Body of pancreas (tissue), 4 donors: ENCODE measurements at regions not wholly inside any gene's neighbourhood (a gene's known extent, or its start where the extent isn't known, plus 50 kb on each side); places are given as distances from the start of the nearest gene placed in this dataset.
"Not testable (repeated sequence)": the region's sequence is repeated elsewhere in the genome, so short reads cannot be mapped to it uniquely, and the experiment has no call there.

Experiments
- POLR2A ChIP-seq, 3 donors: fragments of 450-650 bp; IDR thresholded peaks; one replicate each; pipeline ENCODE4 v1.6.1; 2016; ENCODE audit warnings: antibody characterized with exemption in 3 of 3, mild to moderate bottlenecking in 2 of 3
- TF ChIP-seq, protein P1 (sequence below), 7 experiments: fragments of 450-650 bp in 4 of 7; fragments of 200-600 bp in 3 of 7; sonication (generic) in 3 of 7; IDR thresholded peaks; one replicate each; pipeline ENCODE4 v1.5.1; 2016 to 2019; ENCODE audit warnings: antibody characterized with exemption in 7 of 7

DNA sequence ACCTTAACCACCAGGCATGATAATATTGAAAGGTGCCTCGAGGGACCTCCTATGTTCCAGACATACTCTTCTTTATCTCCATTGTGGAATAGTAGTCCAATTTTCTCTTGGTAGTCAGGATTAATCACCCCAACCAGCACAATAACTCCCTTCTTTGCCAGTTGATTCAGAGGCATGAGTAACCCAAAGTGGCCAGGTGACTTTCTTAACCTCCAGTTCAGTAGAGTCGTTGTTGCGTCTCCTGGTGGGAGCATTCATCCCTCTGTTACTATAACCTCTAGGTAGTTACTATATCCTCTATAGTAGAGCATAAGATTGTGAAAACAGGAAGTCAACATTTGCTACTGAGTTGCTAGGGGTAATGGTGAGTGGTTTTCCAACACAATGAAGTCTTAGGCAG lies 842.6 kb downstream of the SPATA31A7 start:
- TF ChIP-seq, protein P1, sequence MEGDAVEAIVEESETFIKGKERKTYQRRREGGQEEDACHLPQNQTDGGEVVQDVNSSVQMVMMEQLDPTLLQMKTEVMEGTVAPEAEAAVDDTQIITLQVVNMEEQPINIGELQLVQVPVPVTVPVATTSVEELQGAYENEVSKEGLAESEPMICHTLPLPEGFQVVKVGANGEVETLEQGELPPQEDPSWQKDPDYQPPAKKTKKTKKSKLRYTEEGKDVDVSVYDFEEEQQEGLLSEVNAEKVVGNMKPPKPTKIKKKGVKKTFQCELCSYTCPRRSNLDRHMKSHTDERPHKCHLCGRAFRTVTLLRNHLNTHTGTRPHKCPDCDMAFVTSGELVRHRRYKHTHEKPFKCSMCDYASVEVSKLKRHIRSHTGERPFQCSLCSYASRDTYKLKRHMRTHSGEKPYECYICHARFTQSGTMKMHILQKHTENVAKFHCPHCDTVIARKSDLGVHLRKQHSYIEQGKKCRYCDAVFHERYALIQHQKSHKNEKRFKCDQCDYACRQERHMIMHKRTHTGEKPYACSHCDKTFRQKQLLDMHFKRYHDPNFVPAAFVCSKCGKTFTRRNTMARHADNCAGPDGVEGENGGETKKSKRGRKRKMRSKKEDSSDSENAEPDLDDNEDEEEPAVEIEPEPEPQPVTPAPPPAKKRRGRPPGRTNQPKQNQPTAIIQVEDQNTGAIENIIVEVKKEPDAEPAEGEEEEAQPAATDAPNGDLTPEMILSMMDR (IDR thresholded peaks at IDR 0.05) = not testable (repeated sequence)
- TF ChIP-seq POLR2A (IDR thresholded peaks at IDR 0.05) = not testable (repeated sequence)
